ENCODE measurements at regions not wholly inside any gene's neighbourhood (a gene's known extent, or its start where the extent isn't known, plus 50 kb on each side); places are given as distances from the start of the nearest gene placed in this dataset.

DNA sequence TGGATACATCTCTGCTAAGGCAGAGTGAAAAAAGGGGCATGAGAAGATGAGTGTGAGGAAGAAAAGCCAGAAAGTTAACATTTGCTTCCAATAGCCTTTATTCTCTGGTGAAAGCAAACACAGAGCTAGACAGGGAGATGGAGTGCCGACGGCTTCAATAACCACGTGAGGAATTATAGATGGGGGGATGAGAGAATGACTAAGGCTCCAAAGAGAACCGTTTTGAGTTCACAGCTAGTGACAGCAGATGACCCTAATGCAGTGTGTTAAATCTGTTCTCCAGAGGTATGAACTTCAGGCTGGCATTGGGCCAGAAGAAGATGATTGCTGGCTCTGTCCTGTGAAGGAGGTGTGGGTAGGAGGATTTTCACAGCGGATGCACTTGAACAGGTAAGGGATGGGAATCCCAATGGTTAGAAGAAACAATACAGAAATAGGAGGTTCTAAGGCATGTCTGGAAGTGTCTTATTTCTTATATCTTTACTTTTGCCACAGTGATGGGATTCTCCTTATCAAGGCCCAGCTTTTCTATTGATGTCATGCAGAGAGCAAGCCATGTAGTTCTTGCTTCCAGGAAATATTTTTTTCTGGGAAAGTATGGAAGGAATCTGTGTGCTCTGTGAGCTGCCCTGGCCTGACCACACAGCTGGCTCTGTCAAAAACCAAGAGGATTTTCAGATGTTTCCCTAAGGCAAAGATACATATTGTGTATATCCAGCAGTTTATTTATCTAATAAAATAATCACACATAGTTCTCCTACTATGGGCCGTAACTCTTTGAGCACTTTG, 573.8 kb downstream of the LTN1 start:
- Mint-ChIP-seq H3K27me3 (ENCODE audit: insufficient read depth) (no peaks in the 10 kb centered on the region), H3K36me3 (ENCODE audit: low read depth) (no peaks in the 10 kb centered on the region), H3K4me1 (no peaks in the 10 kb centered on the region), H3K27ac (no peak overlapping the region), H3K4me3 (no peak overlapping the region), H3K9me3 (no peaks in the 10 kb centered on the region)
- Histone ChIP-seq H3K27me3 (ENCODE audit: control insufficient read depth, insufficient read depth, low read length, poor library complexity, severe bottlenecking) (peaks cover 6% of the 10 kb centered on the region), H3K4me3 (ENCODE audit: low read length) (no peak overlapping the region), H3K9me3 (ENCODE audit: control insufficient read depth, low read length) (no peaks in the 10 kb centered on the region), H3K36me3 (ENCODE audit: control insufficient read depth, insufficient read depth, low read length) (no peaks in the 10 kb centered on the region), H3K9ac (ENCODE audit: extremely low read depth, low read length, poor library complexity, severe bottlenecking) (no peak overlapping the region), H3K27ac (ENCODE audit: low read depth, low read length) (no peak overlapping the region), H3K4me1 (ENCODE audit: control insufficient read depth, insufficient read depth, low read length) (no peaks in the 10 kb centered on the region)
- TF ChIP-seq CTCF (conservative IDR thresholded peaks at IDR 0.05) = no peak
- 93% methylated on average over 3 to 6 of the region's 6 CpGs for WGBS, 2 experiments (ENCODE audit: insufficient coverage in 1 of 2, insufficient read length in 1 of 2)
- DNase-seq = no peak

DNA sequence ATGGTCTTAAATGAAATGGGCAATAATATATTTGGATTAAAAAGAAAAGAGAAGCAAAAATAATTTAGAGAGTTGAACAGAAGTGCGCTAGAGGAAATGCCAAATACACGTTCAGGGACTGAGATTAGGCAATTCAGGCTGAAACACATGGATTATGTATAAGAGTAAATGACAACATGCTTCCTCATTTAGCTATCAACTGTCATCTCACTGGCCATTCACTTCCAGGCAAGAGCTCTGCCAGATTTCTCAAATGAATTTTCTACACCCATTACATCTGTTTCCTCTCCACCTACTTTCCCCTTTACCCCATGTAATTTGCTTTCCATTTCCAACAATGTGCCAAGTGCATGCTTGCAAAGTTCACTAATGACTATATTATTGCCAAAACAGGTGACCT, 582.4 kb downstream of the LTN1 start:
- Histone ChIP-seq H3K4me3 (ENCODE audit: low read length) (no peak overlapping the region), H3K36me3 (ENCODE audit: control insufficient read depth, insufficient read depth, low read length) (no peaks in the 10 kb centered on the region), H3K27me3 (ENCODE audit: control insufficient read depth, insufficient read depth, low read length, poor library complexity, severe bottlenecking) (peaks cover 53% of the 10 kb centered on the region), H3K27ac (ENCODE audit: low read depth, low read length) (no peak overlapping the region), H3K4me1 (ENCODE audit: control insufficient read depth, insufficient read depth, low read length) (no peaks in the 10 kb centered on the region), H3K9ac (ENCODE audit: extremely low read depth, low read length, poor library complexity, severe bottlenecking) (no peak overlapping the region), H3K9me3 (ENCODE audit: control insufficient read depth, low read length) (no peaks in the 10 kb centered on the region)
- H3K4me1 Mint-ChIP-seq = no peaks in the 10 kb centered on the region
- no peak for DNase-seq
- peaks cover 30% of the 10 kb centered on the region for H3K27me3 Mint-ChIP-seq (ENCODE audit: insufficient read depth)
- TF ChIP-seq CTCF (conservative IDR thresholded peaks at IDR 0.05) = no peak
- H3K9me3 Mint-ChIP-seq = no peaks in the 10 kb centered on the region
- no peaks in the 10 kb centered on the region for H3K36me3 Mint-ChIP-seq (ENCODE audit: low read depth)
- no peak overlapping the region for H3K4me3 Mint-ChIP-seq
- H3K27ac Mint-ChIP-seq = no peak overlapping the region
- WGBS, 2 experiments (ENCODE audit: insufficient coverage in 1 of 2, insufficient read length in 1 of 2) = 83% methylated on average over 2 of the region's 2 CpGs; no CpG with 5 or more reads in 1 of the 2 experiments

- TF ChIP-seq CTCF (conservative IDR thresholded peaks at IDR 0.05) = no peak
- Histone ChIP-seq H3K27me3 (ENCODE audit: control insufficient read depth, insufficient read depth, low read length, poor library complexity, severe bottlenecking) (peaks cover 79% of the 10 kb centered on the region), H3K9ac (ENCODE audit: extremely low read depth, low read length, poor library complexity, severe bottlenecking) (no peak overlapping the region), H3K4me1 (ENCODE audit: control insufficient read depth, insufficient read depth, low read length) (no peaks in the 10 kb centered on the region), H3K9me3 (ENCODE audit: control insufficient read depth, low read length) (peaks cover 25% of the 10 kb centered on the region), H3K27ac (ENCODE audit: low read depth, low read length) (no peak overlapping the region), H3K36me3 (ENCODE audit: control insufficient read depth, insufficient read depth, low read length) (no peaks in the 10 kb centered on the region), H3K4me3 (ENCODE audit: low read length) (no peak overlapping the region)
- Mint-ChIP-seq H3K9me3 (peaks cover 17% of the 10 kb centered on the region), H3K27ac (no peak overlapping the region), H3K36me3 (ENCODE audit: low read depth) (no peaks in the 10 kb centered on the region), H3K4me1 (peaks cover 3% of the 10 kb centered on the region), H3K27me3 (ENCODE audit: insufficient read depth) (peaks cover 62% of the 10 kb centered on the region), H3K4me3 (no peak overlapping the region)
- 91% methylated on average over 1 of the region's 1 CpG; no CpG with 5 or more reads in 1 of the 2 experiments for WGBS, 2 experiments (ENCODE audit: insufficient coverage in 1 of 2, insufficient read length in 1 of 2)
- no peak for DNase-seq
Observed at GRCh38 chr21:28402616-28402989, 590.1 kb downstream of the LTN1 start.

All from endodermal cell (in vitro differentiated cells).